GM12892 (cell line): ENCODE measurements at regions not wholly inside any gene's neighbourhood (a gene's known extent, or its start where the extent isn't known, plus 50 kb on each side); places are given as distances from the start of the nearest gene placed in this dataset.
"Not testable (repeated sequence)": the region's sequence is repeated elsewhere in the genome, so short reads cannot be mapped to it uniquely, and the experiment has no call there.

Experiments
- DNase-seq: peaks from one replicate; pipeline ENCODE4 v3.0.0; 2011; ENCODE audit not compliant: insufficient read length
- FAIRE-seq: peaks from 2 replicates; lab custom pipeline; 2011; peaks lifted over from hg19 to GRCh38; lab: Jason Lieb, UNC
- POLR2A ChIP-seq: IDR thresholded peaks from 2 replicates; pipeline ENCODE4 v1.6.1; 2011; ENCODE audit warnings: low read depth, low read length, control low read depth
- POLR2AphosphoS5 ChIP-seq: IDR thresholded peaks from 2 replicates; pipeline ENCODE4 v1.6.1; 2011; ENCODE audit warnings: low read depth, low read length, control low read depth
- TAF1 ChIP-seq: IDR thresholded peaks from 2 replicates; pipeline ENCODE4 v1.6.1; 2011; ENCODE audit warnings: low read depth, mild to moderate bottlenecking, control low read depth, low read length, borderline replicate concordance

DNA sequence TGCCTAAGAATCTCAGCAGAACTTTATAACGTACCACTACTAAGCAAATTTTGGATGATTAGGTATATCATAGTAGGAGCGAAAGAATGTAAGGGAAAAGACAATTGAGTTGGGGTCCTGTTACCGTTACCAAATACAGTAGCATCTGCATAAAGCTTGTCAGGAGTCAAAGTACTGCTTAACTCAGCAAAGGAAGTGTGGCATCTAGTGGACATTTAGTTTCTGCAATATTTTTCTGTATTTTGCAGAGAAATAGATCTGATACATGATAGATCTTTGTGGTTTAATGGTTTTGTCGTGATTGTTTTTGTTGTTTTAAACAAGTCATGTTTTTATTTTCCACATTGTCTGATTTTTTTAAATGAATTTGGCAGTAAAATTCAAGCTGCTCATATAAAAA is 81.0 kb upstream of the SMARCAD1 start:
- no peak for TF ChIP-seq TAF1
- no peak for TF ChIP-seq POLR2AphosphoS5
- TF ChIP-seq POLR2A: no peak
- DNase-seq (no peak), FAIRE-seq (no peak)

DNA sequence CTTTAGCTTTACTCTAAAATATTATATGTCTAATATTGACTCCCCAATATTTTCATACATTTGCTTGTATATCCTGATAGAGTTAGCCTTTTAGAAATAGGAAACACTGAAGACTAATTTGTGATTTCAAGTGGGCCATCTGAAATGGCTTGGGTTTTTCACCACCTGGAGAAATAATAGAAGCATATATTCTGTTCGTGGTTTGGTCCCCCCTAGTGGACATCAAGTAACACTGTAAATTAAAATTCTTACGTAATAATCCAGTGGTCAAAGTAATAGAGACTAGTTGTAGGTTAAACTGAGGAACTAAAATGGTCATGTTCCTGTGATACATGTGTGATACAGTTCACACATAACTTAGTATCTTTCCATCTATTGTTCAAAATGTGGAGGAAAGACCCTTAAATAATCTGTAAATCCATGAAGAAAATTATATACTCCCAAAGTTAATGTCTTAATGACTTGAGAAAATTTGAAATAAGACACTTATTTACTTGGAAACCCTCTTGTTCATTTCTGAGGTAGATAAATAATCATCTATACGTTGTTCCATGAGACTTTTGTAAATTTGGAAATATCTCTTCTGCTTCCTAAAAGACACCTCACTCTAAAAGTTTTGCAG is 79.8 kb upstream of the SMARCAD1 start:
- TF ChIP-seq TAF1 (no peak), POLR2AphosphoS5 (no peak), POLR2A (no peak)
- DNase-seq: no peak
- FAIRE-seq: no peak

DNA sequence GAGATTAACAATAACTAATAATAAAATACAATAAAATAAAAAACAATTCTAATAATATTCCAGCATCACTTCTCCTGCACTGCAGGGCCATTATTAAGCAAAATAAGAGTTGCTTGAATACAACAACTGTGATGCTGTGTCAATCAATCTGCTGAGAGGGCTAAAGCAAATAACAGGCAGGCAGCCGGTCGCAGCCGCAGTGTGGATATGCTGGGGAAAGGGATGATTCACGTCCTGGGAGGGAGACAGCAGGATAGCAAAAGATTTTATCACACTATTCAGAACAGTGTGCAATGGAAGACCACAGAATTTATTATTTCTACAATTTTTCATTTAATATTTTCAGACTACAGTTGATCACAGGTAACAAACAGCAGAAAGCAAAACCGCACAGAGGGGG is 76.5 kb upstream of the SMARCAD1 start:
- TF ChIP-seq POLR2A (no peak), TAF1 (no peak), POLR2AphosphoS5 (no peak)
- no peak for DNase-seq
- no peak for FAIRE-seq

DNA sequence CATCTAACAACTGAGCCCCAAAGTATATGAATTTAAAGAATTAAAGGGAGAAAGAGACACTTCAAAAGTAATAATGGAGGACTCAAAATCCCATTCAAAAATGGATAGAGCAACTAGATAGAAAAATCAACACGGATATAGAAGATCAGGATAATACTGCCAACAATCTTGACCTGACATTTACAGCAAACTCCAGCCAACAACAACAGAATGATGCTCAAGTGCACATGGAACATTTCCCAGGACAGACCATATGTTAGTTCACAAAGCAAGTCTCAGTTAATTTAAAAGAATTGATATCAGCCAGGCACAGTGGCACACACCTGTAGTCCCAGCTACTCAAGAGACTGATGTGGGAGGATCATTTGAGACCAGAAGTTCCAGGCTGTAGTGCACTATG is 72.0 kb upstream of the SMARCAD1 start:
- FAIRE-seq (no peak), DNase-seq (no peak)
- no peak for TF ChIP-seq TAF1
- TF ChIP-seq POLR2AphosphoS5: no peak
- no peak for TF ChIP-seq POLR2A

DNA sequence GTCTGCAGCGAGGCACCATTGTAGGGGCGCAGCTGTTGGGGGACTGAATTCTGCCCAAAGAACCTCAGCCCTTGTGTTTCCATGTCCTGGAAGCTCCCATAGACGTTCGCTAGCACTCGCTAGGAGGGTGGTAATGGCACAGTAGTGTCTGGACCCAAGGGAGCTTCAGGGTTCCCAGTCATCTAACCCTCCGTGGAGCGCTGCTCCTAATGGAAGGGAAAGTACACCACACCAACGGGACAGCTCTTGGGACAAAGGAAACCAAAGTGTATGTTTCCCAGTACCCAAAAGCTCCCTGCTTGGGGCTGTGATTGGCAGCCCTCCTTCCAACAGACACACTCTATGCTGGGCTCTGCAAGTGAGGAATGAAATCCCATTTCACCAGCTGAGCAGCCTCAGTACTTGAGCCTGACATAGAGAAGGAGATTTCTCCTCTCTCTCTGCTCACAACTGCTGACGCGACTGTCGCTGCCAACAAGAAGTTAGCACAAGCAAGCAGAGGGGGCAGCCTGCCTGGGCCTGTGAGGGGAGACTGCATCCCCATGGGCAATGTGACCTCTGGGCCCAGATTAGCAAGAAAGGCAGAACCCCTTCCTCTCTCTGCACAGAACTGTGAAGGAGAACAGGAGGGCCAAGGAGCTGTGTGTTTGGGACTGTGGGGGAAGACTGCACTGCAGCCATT is 67.6 kb upstream of the SMARCAD1 start:
- DNase-seq: no peak
- FAIRE-seq: no peak
- TF ChIP-seq POLR2AphosphoS5 (no peak), POLR2A (no peak), TAF1 (no peak)

DNA sequence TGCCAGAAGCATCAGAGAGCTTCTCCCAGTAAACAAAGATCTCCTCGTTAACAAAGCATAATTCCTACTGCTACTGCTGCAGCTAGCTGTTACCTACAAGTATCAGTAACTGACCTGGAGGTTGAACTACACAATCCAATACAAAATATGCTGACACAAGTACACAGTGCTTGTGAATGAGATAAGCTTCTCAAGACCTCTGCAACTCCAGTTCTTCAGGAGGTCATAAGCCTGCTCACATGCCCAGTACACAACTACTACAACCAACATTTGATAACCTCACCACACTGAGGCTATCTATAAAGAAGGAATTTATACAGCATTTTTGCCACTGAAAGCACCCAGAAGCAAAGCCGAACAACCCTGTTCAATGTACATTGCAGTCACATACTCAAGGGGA is 66.7 kb upstream of the SMARCAD1 start:
- no peak for FAIRE-seq
- no peak for DNase-seq

DNA sequence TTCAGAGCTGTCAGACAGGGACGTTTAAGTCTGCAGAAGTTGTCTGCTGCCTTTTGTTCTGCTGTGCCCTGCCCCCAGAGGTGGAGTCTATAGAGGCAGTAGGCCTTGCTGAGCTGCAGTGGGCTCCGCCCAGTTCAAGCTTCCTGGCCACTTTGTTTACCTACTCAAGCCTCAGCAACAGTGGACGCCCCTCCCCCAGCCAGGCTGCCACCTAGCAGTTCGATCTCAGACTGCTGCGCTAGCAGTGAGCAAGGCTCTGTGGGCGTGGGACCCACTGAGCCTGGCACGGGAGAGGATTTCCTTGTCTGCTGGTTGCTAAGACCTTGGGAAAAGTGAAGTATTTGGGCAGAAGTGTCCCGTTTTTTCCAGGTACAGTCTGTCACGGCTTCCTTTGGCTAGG is 59.6 kb upstream of the SMARCAD1 start:
- not testable (repeated sequence) for DNase-seq, FAIRE-seq

More for the DNA sequence above, 66.7 kb upstream of the SMARCAD1 start:
- no peak for TF ChIP-seq TAF1
- no peak for TF ChIP-seq POLR2A
- no peak for TF ChIP-seq POLR2AphosphoS5

DNA sequence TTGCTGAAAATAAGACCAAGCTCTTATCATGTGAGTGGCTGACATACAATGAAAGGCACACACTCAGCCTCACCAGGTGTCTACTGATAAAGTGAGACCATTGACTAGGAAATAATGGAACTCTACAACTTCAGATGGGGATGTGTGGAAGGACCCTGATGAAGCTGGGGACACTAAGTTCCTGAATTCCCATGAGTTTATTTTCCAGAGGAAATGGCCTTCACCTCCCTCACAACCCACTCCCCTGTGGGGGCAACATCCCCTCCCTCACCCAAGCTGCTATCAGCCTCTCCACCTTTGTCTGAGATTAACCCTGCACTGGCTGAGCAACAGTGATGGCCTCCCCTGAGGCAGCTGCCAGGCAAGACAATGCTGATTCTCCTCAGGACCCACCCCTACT is 55.2 kb upstream of the SMARCAD1 start:
- no peak for TF ChIP-seq POLR2A
- no peak for TF ChIP-seq POLR2AphosphoS5
- TF ChIP-seq TAF1: no peak
- DNase-seq: no peak
- no peak for FAIRE-seq

DNA sequence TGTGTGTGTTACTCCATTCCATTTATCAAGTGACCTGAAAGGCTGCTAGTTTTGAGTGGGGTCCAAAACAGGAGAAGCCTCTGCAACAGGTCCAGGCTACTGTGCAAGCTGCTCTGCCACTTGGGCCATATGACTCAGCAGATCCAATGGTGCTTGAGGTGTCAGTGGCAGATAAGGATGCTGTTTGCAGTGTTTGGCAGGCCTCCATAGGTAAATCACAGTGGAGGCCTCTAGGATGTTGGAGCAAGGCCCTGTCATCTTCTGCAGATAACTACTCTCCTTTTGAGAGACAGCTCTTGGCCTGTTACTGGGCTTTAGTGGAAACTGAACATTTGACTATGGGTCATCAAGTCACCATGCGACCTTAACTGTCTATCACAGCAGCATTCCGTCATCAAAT is 52.3 kb upstream of the SMARCAD1 start:
- not testable (repeated sequence) for DNase-seq, FAIRE-seq

DNA sequence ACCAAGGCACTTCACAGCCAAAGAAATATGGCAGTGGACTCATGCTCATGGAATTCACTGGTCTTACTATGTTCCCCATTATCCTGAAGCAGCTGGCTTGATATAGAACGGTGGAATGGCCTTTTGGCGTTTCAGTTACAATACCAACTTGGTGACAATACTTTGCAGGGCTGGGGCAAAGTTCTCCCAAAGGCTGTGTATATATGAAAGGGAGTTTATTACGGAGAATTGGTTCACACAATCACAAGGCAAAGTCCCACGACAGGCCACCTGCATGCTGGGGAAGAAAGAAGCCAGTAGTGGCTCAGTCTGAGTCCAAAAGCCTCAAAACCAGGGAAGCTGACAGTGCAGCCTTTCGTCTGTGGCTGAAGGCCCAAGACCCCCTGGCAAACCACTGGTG is 50.8 kb upstream of the SMARCAD1 start:
- FAIRE-seq: no peak
- TF ChIP-seq POLR2AphosphoS5 (no peak), TAF1 (no peak), POLR2A (no peak)
- no peak for DNase-seq
